Lower leg skin (tissue), 3 donors: ENCODE measurements at regions not wholly inside any gene's neighbourhood (a gene's known extent, or its start where the extent isn't known, plus 50 kb on each side); places are given as distances from the start of the nearest gene placed in this dataset.
"Not testable (repeated sequence)": the region's sequence is repeated elsewhere in the genome, so short reads cannot be mapped to it uniquely, and the experiment has no call there.

Source experiments
- POLR2A ChIP-seq, 2 donors: fragments of 450-650 bp; IDR thresholded peaks; one replicate each; pipeline ENCODE4 v1.6.1; 2016 to 2017; ENCODE audit warnings: antibody characterized with exemption in 2 of 2, mild to moderate bottlenecking in 1 of 2, moderate library complexity in 1 of 2
- TF ChIP-seq, protein P1 (sequence below), 3 donors: fragments of 450-650 bp; IDR thresholded peaks; one replicate each; pipeline ENCODE4 v1.5.1; 2016; ENCODE audit warnings: antibody characterized with exemption in 3 of 3, mild to moderate bottlenecking in 3 of 3, moderate library complexity in 2 of 3

- TF ChIP-seq, protein P1, sequence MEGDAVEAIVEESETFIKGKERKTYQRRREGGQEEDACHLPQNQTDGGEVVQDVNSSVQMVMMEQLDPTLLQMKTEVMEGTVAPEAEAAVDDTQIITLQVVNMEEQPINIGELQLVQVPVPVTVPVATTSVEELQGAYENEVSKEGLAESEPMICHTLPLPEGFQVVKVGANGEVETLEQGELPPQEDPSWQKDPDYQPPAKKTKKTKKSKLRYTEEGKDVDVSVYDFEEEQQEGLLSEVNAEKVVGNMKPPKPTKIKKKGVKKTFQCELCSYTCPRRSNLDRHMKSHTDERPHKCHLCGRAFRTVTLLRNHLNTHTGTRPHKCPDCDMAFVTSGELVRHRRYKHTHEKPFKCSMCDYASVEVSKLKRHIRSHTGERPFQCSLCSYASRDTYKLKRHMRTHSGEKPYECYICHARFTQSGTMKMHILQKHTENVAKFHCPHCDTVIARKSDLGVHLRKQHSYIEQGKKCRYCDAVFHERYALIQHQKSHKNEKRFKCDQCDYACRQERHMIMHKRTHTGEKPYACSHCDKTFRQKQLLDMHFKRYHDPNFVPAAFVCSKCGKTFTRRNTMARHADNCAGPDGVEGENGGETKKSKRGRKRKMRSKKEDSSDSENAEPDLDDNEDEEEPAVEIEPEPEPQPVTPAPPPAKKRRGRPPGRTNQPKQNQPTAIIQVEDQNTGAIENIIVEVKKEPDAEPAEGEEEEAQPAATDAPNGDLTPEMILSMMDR (IDR thresholded peaks at IDR 0.05) = not testable (repeated sequence)
- TF ChIP-seq POLR2A (IDR thresholded peaks at IDR 0.05) = not testable (repeated sequence)
Observed at GRCh38 chr2:8613207-8613999, 68.5 kb upstream of the ID2 start.
